GM12892 (cell line): ENCODE measurements at regions not wholly inside any gene's neighbourhood (a gene's known extent, or its start where the extent isn't known, plus 50 kb on each side); places are given as distances from the start of the nearest gene placed in this dataset.

ENCODE experiments used
- DNase-seq: peaks from one replicate; pipeline ENCODE4 v3.0.0; 2011; ENCODE audit not compliant: insufficient read length
- FAIRE-seq: peaks from 2 replicates; lab custom pipeline; 2011; peaks lifted over from hg19 to GRCh38; lab: Jason Lieb, UNC
- POLR2A ChIP-seq: IDR thresholded peaks from 2 replicates; pipeline ENCODE4 v1.6.1; 2011; ENCODE audit warnings: low read depth, low read length, control low read depth
- POLR2AphosphoS5 ChIP-seq: IDR thresholded peaks from 2 replicates; pipeline ENCODE4 v1.6.1; 2011; ENCODE audit warnings: low read depth, low read length, control low read depth
- TAF1 ChIP-seq: IDR thresholded peaks from 2 replicates; pipeline ENCODE4 v1.6.1; 2011; ENCODE audit warnings: low read depth, mild to moderate bottlenecking, control low read depth, low read length, borderline replicate concordance

DNA sequence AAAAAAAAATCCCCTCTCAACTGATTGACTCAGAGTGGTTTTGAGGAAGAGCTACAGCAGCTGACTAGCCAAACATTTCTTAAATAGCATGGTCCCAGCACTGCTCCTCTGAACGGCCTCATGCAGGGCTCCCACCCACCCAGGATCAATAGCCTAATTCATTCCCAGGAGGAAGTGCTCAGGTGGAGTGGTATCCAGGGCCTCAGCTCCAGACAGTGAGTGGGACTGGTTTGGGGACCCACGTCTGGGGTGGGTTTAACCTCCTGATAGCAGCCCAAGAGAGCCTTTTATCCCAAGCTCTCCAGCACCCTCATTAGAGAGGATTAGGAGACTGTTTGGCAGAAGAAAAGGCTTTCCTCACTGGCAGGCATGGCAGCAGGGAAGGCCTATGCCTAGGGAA is 68.5 kb upstream of the CDH5 start:
- DNase-seq (no peak), FAIRE-seq (no peak)
- TF ChIP-seq TAF1 (no peak), POLR2AphosphoS5 (no peak), POLR2A (no peak)

GRCh38 chr16:66296591-66296990 is 69.9 kb upstream of the CDH5 start:
- no peak for TF ChIP-seq POLR2AphosphoS5
- TF ChIP-seq POLR2A, result no peak
- TF ChIP-seq TAF1, result no peak
- DNase-seq (no peak), FAIRE-seq (no peak)

DNA sequence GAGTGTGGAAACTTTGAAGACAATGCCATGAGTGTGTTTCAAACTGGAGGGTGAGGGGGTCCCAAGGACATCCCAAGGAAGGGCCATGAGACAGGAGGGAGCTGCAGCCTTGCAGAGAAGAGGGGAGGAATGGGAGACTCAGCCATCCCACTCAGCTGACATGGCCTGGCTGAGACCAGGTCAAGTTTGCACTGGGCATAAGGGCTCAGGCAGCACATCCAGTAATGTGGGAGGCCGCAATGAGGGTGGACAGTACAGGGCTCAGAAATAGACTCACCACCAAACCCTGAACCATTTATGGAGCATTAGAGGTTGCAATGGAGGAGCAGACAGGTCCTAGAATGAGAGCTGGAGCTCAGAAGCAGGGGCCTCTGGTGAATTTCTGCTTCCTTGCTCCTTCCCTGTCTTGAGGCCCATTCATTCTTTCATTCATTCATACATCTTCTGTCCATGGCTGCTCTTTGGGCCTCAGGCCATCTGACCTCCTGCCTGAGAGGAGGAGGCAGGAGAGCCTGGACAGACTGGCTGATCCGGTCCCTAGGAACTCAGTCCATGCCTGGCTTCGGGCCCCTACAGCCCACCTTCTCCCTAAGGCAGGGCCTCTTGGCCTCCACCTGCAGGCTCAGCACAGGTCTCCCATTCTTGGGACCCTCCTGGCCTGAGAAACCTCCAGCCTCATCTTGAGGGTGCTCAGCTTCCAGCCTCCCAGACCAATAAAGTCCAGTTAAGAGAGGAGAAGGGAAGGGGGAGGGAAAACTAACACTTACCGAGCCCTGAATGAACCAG is 70.5 kb upstream of the CDH5 start:
- no peak for TF ChIP-seq POLR2A
- TF ChIP-seq POLR2AphosphoS5, result no peak
- no peak for TF ChIP-seq TAF1
- DNase-seq (no peak), FAIRE-seq (no peak)

DNA sequence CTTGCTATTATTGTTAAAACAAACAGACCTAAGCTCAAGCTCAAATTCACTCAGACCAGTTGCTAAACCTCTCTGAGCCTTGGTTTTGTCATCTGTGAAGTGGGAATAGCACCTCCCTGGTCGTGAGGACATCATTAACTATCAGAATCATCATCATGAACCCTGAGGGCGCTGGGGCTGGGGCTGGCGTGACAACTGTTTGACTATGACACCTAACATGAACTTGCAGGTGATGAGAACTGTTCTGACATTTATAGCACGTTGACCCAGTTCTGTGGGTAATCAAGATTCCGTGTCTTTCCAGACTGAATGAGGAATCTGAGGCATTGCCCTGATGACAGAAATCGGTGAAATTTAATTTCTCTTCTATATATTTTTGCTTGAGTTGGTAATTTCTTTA is 71.3 kb upstream of the CDH5 start:
- FAIRE-seq (no peak), DNase-seq (no peak)
- no peak for TF ChIP-seq POLR2A
- no peak for TF ChIP-seq TAF1
- TF ChIP-seq POLR2AphosphoS5, result no peak

DNA sequence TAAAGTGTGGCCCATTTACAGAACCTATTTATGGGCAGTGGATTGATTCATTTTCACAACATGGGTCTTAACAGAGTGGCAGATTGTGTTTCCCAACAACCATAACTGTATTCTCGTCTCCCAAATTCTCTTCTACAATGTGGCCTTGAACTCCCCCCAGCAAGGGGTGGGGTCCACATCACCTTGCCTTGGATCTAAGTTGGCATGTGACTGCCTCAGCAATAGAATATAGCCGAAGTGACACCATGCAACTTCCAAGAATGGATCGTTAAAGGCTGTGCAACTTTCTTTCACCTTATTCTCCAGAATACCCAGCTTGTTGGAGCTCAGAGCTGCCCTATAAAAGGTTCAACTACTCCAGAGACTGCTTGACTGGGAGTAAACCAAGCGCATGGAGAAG is 72.0 kb upstream of the CDH5 start:
- no peak for DNase-seq
- FAIRE-seq, result no peak
- no peak for TF ChIP-seq POLR2AphosphoS5
- TF ChIP-seq TAF1, result no peak
- no peak for TF ChIP-seq POLR2A

GRCh38 chr16:66293932-66294331 is 72.6 kb upstream of the CDH5 start:
- FAIRE-seq (no peak), DNase-seq (no peak)
- TF ChIP-seq TAF1 (no peak), POLR2A (no peak), POLR2AphosphoS5 (no peak)

GRCh38 chr16:66293207-66293735 is 73.2 kb upstream of the CDH5 start:
- DNase-seq (no peak), FAIRE-seq (no peak)
- TF ChIP-seq POLR2AphosphoS5 (no peak), POLR2A (no peak), TAF1 (no peak)

- DNase-seq (no peak), FAIRE-seq (no peak)
- TF ChIP-seq TAF1 (no peak), POLR2A (no peak), POLR2AphosphoS5 (no peak)
Observed at GRCh38 chr16:66292241-66292935, 74.1 kb upstream of the CDH5 start.

GRCh38 chr16:66291833-66292232 is 74.7 kb upstream of the CDH5 start:
- no peak for TF ChIP-seq POLR2AphosphoS5
- TF ChIP-seq POLR2A, result no peak
- no peak for TF ChIP-seq TAF1
- FAIRE-seq (no peak), DNase-seq (no peak)

- TF ChIP-seq POLR2AphosphoS5, result no peak
- FAIRE-seq, result no peak
Observed at GRCh38 chr16:66290431-66290830, 76.1 kb upstream of the CDH5 start.

DNA sequence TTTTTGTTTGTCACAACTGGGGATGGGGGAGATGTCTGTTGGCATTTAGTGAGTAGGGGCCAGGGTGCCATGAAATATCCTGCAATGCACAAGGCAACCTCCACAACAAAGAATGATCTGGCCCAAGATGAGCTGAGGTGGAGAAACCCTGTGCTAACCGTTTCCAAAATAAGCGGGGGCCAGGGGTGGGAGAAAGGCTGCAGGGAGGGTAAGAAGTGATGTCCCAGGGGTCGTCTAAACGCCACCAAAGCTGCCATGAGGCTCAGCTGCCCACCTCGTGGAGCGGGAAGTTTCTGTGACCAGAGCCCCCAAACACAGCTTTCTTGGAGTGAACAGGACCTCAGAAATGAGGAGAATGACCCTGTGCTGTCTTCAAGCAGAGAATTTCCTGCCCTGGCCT is 76.5 kb upstream of the CDH5 start:
- TF ChIP-seq TAF1 (no peak), POLR2A (no peak), POLR2AphosphoS5 (no peak)
- FAIRE-seq (no peak), DNase-seq (no peak)

More at GRCh38 chr16:66290431-66290830, 76.1 kb upstream of the CDH5 start:
- DNase-seq, result no peak

DNA sequence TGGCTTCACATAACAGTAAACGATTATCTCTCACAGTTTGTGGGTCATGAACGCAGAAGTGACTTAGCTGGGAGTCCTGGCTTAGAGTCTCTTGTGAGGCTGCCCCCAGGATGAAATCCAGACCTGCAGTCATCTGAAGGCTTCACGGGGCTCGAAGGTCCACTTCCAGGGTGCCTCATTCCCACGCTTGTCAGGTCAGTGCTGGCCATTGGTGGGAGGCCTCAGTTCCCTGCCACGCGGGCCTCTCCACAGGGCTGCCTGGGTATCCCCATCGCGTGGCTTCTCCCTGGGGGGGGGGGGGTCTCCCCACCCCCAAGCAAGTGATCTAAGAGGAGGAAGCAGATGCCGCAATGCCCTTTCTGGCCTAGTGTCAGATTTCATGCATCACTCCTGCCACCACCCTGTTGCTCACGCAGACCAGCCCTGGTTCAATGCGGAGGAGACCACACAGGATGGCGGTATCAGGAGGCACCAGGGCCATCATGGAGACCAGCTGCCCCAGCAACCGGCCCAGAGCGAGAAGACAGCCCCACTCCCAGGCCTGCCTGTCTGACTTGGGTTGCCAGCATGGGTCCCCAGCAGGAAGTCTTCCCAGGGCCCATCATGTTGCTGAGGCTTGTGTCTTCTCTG is 77.3 kb upstream of the CDH5 start:
- DNase-seq (no peak), FAIRE-seq (no peak)
- TF ChIP-seq TAF1 (no peak), POLR2A (no peak), POLR2AphosphoS5 (no peak)
